HepG2 (cell line): ENCODE measurements at regions not wholly inside any gene's neighbourhood (a gene's known extent, or its start where the extent isn't known, plus 50 kb on each side); places are given as distances from the start of the nearest gene placed in this dataset.

Experiments
- ATAC-seq: fragments of 200-7000 bp; cut with Tn5 transposase; 3 replicates; pipeline ENCODE4 v1.9.1; 2020; ENCODE audit warnings: mild to moderate bottlenecking, moderate library complexity
- BruUV-seq: library from RNA; stranded (reverse); fragments of 400-500 nt; replicated peaks from 2 replicates; lab custom pipeline; 2021; lab: Mats Ljungman, UMichigan
- CTCF ChIA-PET: fragments of 300-600 bp; formaldehyde crosslinking; extraction: SDS; loops from one replicate; lab custom pipeline; 2021; ENCODE audit warnings: low total read pairs, inconsistent platforms, low intra/inter-chr PET ratio; lab: Yijun Ruan, JAX
- POLR2A ChIA-PET: fragments of 350-600 bp; sonication (Branson Sonifier 250); formaldehyde crosslinking; loops from one replicate; lab custom pipeline; 2020; ENCODE audit warnings: antibody characterized with exemption, inconsistent platforms; lab: Yijun Ruan, JAX
- DNase-seq: peaks from one replicate; pipeline ENCODE4 v3.0.0-alpha.2; 2015; ENCODE audit warnings: low spot score
- FAIRE-seq: peaks from 3 replicates; lab custom pipeline; 2011; peaks lifted over from hg19 to GRCh38; lab: Jason Lieb, UNC
- H2AFZ ChIP-seq: one replicate; pipeline ENCODE4 v1.6.1; 2011; ENCODE audit warnings: low read length, inconsistent platforms
- H3K27ac ChIP-seq: fragments of 300-600 bp; 3 replicates; pipeline ENCODE4 v1.8.0; 2011; ENCODE audit warnings: mixed run types, mild to moderate bottlenecking, mixed read lengths, low read length, inconsistent platforms; ENCODE audit not compliant: insufficient read depth; ENCODE audit errors: extremely low read length
- H3K27me3 ChIP-seq, 2 experiments: fragments of 200-600 bp in 1 of 2; 2 replicates in 1 of 2; 3 replicates in 1 of 2; pipeline versions ENCODE4 v1.6.0 to v1.8.0; 2011; ENCODE audit warnings: low read length in 2 of 2, mild to moderate bottlenecking in 2 of 2, moderate library complexity in 2 of 2, inconsistent platforms in 1 of 2; ENCODE audit not compliant: insufficient read depth in 2 of 2, control insufficient read depth in 1 of 2
- H3K36me3 ChIP-seq, 2 experiments: fragments of 200-600 bp in 1 of 2; replicated peaks in 1 of 2; 2 replicates in 1 of 2; 3 replicates in 1 of 2; pipeline versions ENCODE4 v1.5.1 to v1.8.0; 2011; ENCODE audit warnings: low read length in 2 of 2, inconsistent platforms in 1 of 2; ENCODE audit not compliant: insufficient read depth in 2 of 2, control insufficient read depth in 1 of 2
- H3K4me1 ChIP-seq: 2 replicates; pipeline ENCODE4 v1.5.1; 2012; ENCODE audit warnings: low read length, inconsistent platforms; ENCODE audit not compliant: insufficient read depth
- H3K4me2 ChIP-seq: 2 replicates; pipeline ENCODE4 v1.6.0; 2011; ENCODE audit warnings: low read depth, low read length, inconsistent platforms
- H3K4me3 ChIP-seq, 3 experiments: fragments of 200-600 bp in 1 of 3; sonication (generic), shearing (Covaris generic) in 1 of 3; replicated peaks in 1 of 3; 2 replicates each; pipeline ENCODE4 v1.5.1; 2011 to 2016; ENCODE audit warnings: low read length in 3 of 3, inconsistent platforms in 2 of 3, low read depth in 2 of 3, mild to moderate bottlenecking in 2 of 3, control low read depth in 1 of 3, mixed read lengths in 1 of 3; ENCODE audit not compliant: insufficient read depth in 1 of 3
- H3K79me2 ChIP-seq: one replicate; pipeline ENCODE4 v1.6.1; 2011; ENCODE audit warnings: low read length, inconsistent platforms; ENCODE audit not compliant: insufficient read depth
- H3K9ac ChIP-seq: 2 replicates; pipeline ENCODE4 v1.6.0; 2011; ENCODE audit warnings: mild to moderate bottlenecking, low read depth, low read length, inconsistent platforms; ENCODE audit not compliant: insufficient read depth
- H3K9me3 ChIP-seq: 2 replicates; pipeline ENCODE4 v1.5.1; 2012; ENCODE audit warnings: mild to moderate bottlenecking, low read length
- H4K20me1 ChIP-seq: 2 replicates; pipeline ENCODE4 v1.6.0; 2011; ENCODE audit warnings: inconsistent platforms, mild to moderate bottlenecking, low read length, moderate library complexity; ENCODE audit not compliant: insufficient read depth
- CTCF ChIP-seq: sonication (generic); formaldehyde crosslinking; IDR thresholded peaks from 2 replicates; pipeline ENCODE4 v1.5.0; 2020; ENCODE audit warnings: mild to moderate bottlenecking, missing genetic modification reagents, moderate library complexity
- FOXJ3 ChIP-seq: sonication (generic); formaldehyde crosslinking; IDR thresholded peaks from 2 replicates; pipeline ENCODE4 v1.4.0; 2020; ENCODE audit warnings: missing genetic modification reagents, mild to moderate bottlenecking, borderline replicate concordance
- KDM5A ChIP-seq: fragments of 200-600 bp; sonication (generic); IDR thresholded peaks from 2 replicates; pipeline ENCODE4 v1.7.0; 2018; ENCODE audit warnings: antibody characterized with exemption, mild to moderate bottlenecking, low read length, borderline replicate concordance
- PPARG ChIP-seq: conservative IDR thresholded peaks from 2 replicates; pipeline ENCODE4 v1.6.1; 2016; ENCODE audit warnings: missing biosample characterization, missing genetic modification reagents
- RAD21 ChIP-seq: fragments of 450-650 bp; formaldehyde crosslinking; IDR thresholded peaks from 2 replicates; pipeline ENCODE4 v1.5.0; 2020; ENCODE audit warnings: mild to moderate bottlenecking
- SMC3 ChIP-seq: IDR thresholded peaks from 2 replicates; pipeline ENCODE4 v1.6.1; 2011; ENCODE audit warnings: low read length, improper control_type of control experiment
- STAG1 ChIP-seq: sonication (generic); formaldehyde crosslinking; IDR thresholded peaks from 2 replicates; pipeline ENCODE4 v1.4.0; 2020; ENCODE audit warnings: missing genetic modification reagents
- XRCC5 ChIP-seq: fragments of 200-400 bp; formaldehyde crosslinking; optimal IDR thresholded peaks from 2 replicates; pipeline ENCODE3; 2017; ENCODE audit warnings: mild to moderate bottlenecking, low read length
- ZFP90 ChIP-seq: sonication (generic); formaldehyde crosslinking; IDR thresholded peaks from 2 replicates; pipeline ENCODE4 v1.8.0; 2022; ENCODE audit warnings: missing genetic modification reagents, mild to moderate bottlenecking, inconsistent platforms, borderline replicate concordance
- WGBS: methylation state at CpG from one replicate; pipeline ENCODE4 v1.1.6; 2017; ENCODE audit warnings: low lambda C conversion rate; 5-methylcytosine and 5-hydroxymethylcytosine counted together
- in situ Hi-C: cut with HindIII; loops from 2 replicates; pipeline ENCODE4 v1.10.0; 2017; ENCODE audit warnings: low pct_unique_long_range_greater_than_20kb; ENCODE audit not compliant: extremely low pct_ligation_motif_present
- intact Hi-C: fragments of 100-400 bp; cut with micrococcal nuclease; formaldehyde crosslinking; loops from one replicate; pipeline ENCODE4 v1.10.0; 2022; ENCODE audit not compliant: unreplicated experiment

GRCh38 chr13:34076943-34077703 is 259.2 kb downstream of the RFC3 start:
- in situ Hi-C loops (loop anchor here (5.0 to 25.0 kb wide), 2 partner anchors 145 to 1085 kb away; no protein-coding TSS in a partner anchor), intact Hi-C loops (loop anchor here (1.0 to 5.0 kb wide), 5 partner anchors 66 to 1085 kb away; no protein-coding TSS in a partner anchor)
- no peak overlapping the region for H3K27ac ChIP-seq
- H3K79me2 ChIP-seq: no peaks in the 10 kb centered on the region
- FAIRE-seq (no peak), DNase-seq (peak; percentile 16), ATAC-seq (peak; percentile 52; the same call in 2 of the 3 replicates)
- no peaks in the 10 kb centered on the region for H4K20me1 ChIP-seq
- H3K36me3 ChIP-seq: no peaks in the 10 kb centered on the region
- no peaks in the 10 kb centered on the region for H3K9me3 ChIP-seq
- H3K27me3 ChIP-seq: no peaks in the 10 kb centered on the region
- ChIA-PET CTCF (interaction anchor here (1.5 to 3.7 kb wide), 2 partner anchors 144 to 146 kb away, joined by 4 to 64 read pairs; no protein-coding TSS in a partner anchor), POLR2A (no interaction called here)
- no peak overlapping the region for H2AFZ ChIP-seq
- 14% methylated on average over 4 of the region's 4 CpGs for WGBS
- peaks cover 16% of the 10 kb centered on the region for H3K4me1 ChIP-seq
- BruUV-seq: no TSS peak
- no peak overlapping the region for H3K9ac ChIP-seq
- TF ChIP-seq KDM5A (0 out of 2 replicates have a peak, but pooled peaks have one; percentile 22), FOXJ3 (CRISPR knock-in tag) (peak; percentile 46; the same call in 1 of the 2 replicates), RAD21 (peak; percentile 88), ZFP90 (CRISPR knock-in tag) (0 out of 2 replicates have a peak, but pooled peaks have one; percentile 29), STAG1 (CRISPR knock-in tag) (peak; percentile 92), XRCC5 (no peak), SMC3 (peak; percentile 98), PPARG (CRISPR knock-in tag) (no peak), CTCF (CRISPR knock-in tag) (peak; percentile 76)
- H3K4me3 ChIP-seq: no peak overlapping the region
- peak overlapping the region; percentile 38 for H3K4me2 ChIP-seq
